ENCODE measurements at regions not wholly inside any gene's neighbourhood (a gene's known extent, or its start where the extent isn't known, plus 50 kb on each side); places are given as distances from the start of the nearest gene placed in this dataset.

GRCh38 chr17:68661265-68662036 lies 60.3 kb upstream of the FAM20A start:
- no peaks in the 10 kb centered on the region for H3K27me3 ChIP-seq (ENCODE audit: control insufficient read depth, insufficient read depth, low read length)
- no peak overlapping the region for H3K27ac ChIP-seq (ENCODE audit: low read length)
- no peak for DNase-seq
- no peaks in the 10 kb centered on the region for H3K4me1 ChIP-seq (ENCODE audit: control insufficient read depth, insufficient read depth, low read length)
- no peaks in the 10 kb centered on the region for H3K9me3 ChIP-seq (ENCODE audit: control insufficient read depth, low read depth, low read length)
- H3K36me3 ChIP-seq (ENCODE audit: control insufficient read depth, insufficient read depth, low read length), result no peaks in the 10 kb centered on the region
- no peak overlapping the region for H3K4me3 ChIP-seq (ENCODE audit: low read length)
- 80% methylated on average over 1 of the region's 3 CpGs for WGBS (ENCODE audit: insufficient coverage, low lambda C conversion rate)

DNA sequence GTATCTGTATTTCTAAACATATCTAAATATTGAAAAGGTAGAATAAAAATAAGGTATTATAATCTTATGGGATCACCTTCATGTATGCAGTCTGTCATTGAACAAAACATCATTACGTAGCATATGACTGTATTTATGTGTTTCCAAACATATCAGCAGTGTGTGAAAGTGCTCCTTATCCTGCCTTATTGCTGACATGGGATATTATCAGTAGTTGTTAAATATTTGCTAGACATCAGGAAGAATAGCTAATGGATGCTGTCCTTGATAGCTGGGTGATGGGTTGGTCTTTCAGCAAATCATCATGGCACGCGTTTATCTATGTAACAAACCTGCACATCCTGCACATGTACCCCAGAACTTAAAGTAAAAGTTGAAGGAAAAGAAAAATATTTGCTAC lies 59.1 kb upstream of the FAM20A start:
- H3K27ac ChIP-seq (ENCODE audit: low read length), result no peak overlapping the region
- no peaks in the 10 kb centered on the region for H3K27me3 ChIP-seq (ENCODE audit: control insufficient read depth, insufficient read depth, low read length)
- H3K36me3 ChIP-seq (ENCODE audit: control insufficient read depth, insufficient read depth, low read length), result no peaks in the 10 kb centered on the region
- no peaks in the 10 kb centered on the region for H3K9me3 ChIP-seq (ENCODE audit: control insufficient read depth, low read depth, low read length)
- WGBS (ENCODE audit: insufficient coverage, low lambda C conversion rate), result 58% methylated on average over 2 of the region's 3 CpGs
- no peak overlapping the region for H3K4me3 ChIP-seq (ENCODE audit: low read length)
- peak in 1 of 2 donors; percentile 6 for DNase-seq
- H3K4me1 ChIP-seq (ENCODE audit: control insufficient read depth, insufficient read depth, low read length), result no peaks in the 10 kb centered on the region

- Histone ChIP-seq H3K27me3 (ENCODE audit: control insufficient read depth, insufficient read depth, low read length) (no peaks in the 10 kb centered on the region), H3K36me3 (ENCODE audit: control insufficient read depth, insufficient read depth, low read length) (no peaks in the 10 kb centered on the region), H3K27ac (ENCODE audit: low read length) (no peak overlapping the region), H3K4me1 (ENCODE audit: control insufficient read depth, insufficient read depth, low read length) (no peaks in the 10 kb centered on the region), H3K4me3 (ENCODE audit: low read length) (no peak overlapping the region), H3K9me3 (ENCODE audit: control insufficient read depth, low read depth, low read length) (no peaks in the 10 kb centered on the region)
- WGBS (ENCODE audit: insufficient coverage, low lambda C conversion rate), result no CpG with 5 or more reads among the region's 7 CpGs
- peak in 1 of 2 donors; percentile 39 for DNase-seq
Observed at GRCh38 chr17:68658999-68659780, 58.0 kb upstream of the FAM20A start.

GRCh38 chr17:68657576-68657975 lies 56.4 kb upstream of the FAM20A start:
- no peaks in the 10 kb centered on the region for H3K27me3 ChIP-seq (ENCODE audit: control insufficient read depth, insufficient read depth, low read length)

GRCh38 chr17:68657166-68657565 lies 56.0 kb upstream of the FAM20A start:
- no peaks in the 10 kb centered on the region for H3K27me3 ChIP-seq (ENCODE audit: control insufficient read depth, insufficient read depth, low read length)
- no peak for DNase-seq
- H3K36me3 ChIP-seq (ENCODE audit: control insufficient read depth, insufficient read depth, low read length), result no peaks in the 10 kb centered on the region
- H3K4me3 ChIP-seq (ENCODE audit: low read length), result no peak overlapping the region
- H3K9me3 ChIP-seq (ENCODE audit: control insufficient read depth, low read depth, low read length), result no peaks in the 10 kb centered on the region
- H3K27ac ChIP-seq (ENCODE audit: low read length), result no peak overlapping the region
- WGBS (ENCODE audit: insufficient coverage, low lambda C conversion rate), result 87% methylated on average over 4 of the region's 4 CpGs
- no peaks in the 10 kb centered on the region for H3K4me1 ChIP-seq (ENCODE audit: control insufficient read depth, insufficient read depth, low read length)

More at GRCh38 chr17:68657576-68657975, 56.4 kb upstream of the FAM20A start:
- Histone ChIP-seq H3K36me3 (ENCODE audit: control insufficient read depth, insufficient read depth, low read length) (no peaks in the 10 kb centered on the region), H3K4me1 (ENCODE audit: control insufficient read depth, insufficient read depth, low read length) (no peaks in the 10 kb centered on the region), H3K27ac (ENCODE audit: low read length) (no peak overlapping the region), H3K9me3 (ENCODE audit: control insufficient read depth, low read depth, low read length) (no peaks in the 10 kb centered on the region), H3K4me3 (ENCODE audit: low read length) (no peak overlapping the region)
- DNase-seq, result no peak
- no CpG with 5 or more reads among the region's 2 CpGs for WGBS (ENCODE audit: insufficient coverage, low lambda C conversion rate)

GRCh38 chr17:68656666-68657065 lies 55.5 kb upstream of the FAM20A start:
- no peaks in the 10 kb centered on the region for H3K27me3 ChIP-seq (ENCODE audit: control insufficient read depth, insufficient read depth, low read length)
- H3K4me3 ChIP-seq (ENCODE audit: low read length), result no peak overlapping the region
- H3K9me3 ChIP-seq (ENCODE audit: control insufficient read depth, low read depth, low read length), result no peaks in the 10 kb centered on the region
- H3K27ac ChIP-seq (ENCODE audit: low read length), result no peak overlapping the region
- no peaks in the 10 kb centered on the region for H3K36me3 ChIP-seq (ENCODE audit: control insufficient read depth, insufficient read depth, low read length)
- no peaks in the 10 kb centered on the region for H3K4me1 ChIP-seq (ENCODE audit: control insufficient read depth, insufficient read depth, low read length)
- WGBS (ENCODE audit: insufficient coverage, low lambda C conversion rate), result 60% methylated on average over 1 of the region's 4 CpGs
- DNase-seq, result no peak
